SK-N-SH treated with all-trans-retinoic acid at 6 μM for 48 hours (cell line): ENCODE measurements at regions not wholly inside any gene's neighbourhood (a gene's known extent, or its start where the extent isn't known, plus 50 kb on each side); places are given as distances from the start of the nearest gene placed in this dataset.

Experiments
- ARNTL ChIP-seq: fragments of 450-650 bp; formaldehyde crosslinking; IDR thresholded peaks from 2 replicates; pipeline ENCODE4 v1.5.0; 2020; ENCODE audit warnings: low read depth, mild to moderate bottlenecking, moderate library complexity, borderline replicate concordance
- CREB5 ChIP-seq: fragments of 250-450 bp; sonication (Bioruptor Pico); IDR thresholded peaks from 2 replicates; pipeline ENCODE4 v1.5.1; 2020; ENCODE audit warnings: low read depth, mild to moderate bottlenecking, moderate library complexity
- CSDC2 ChIP-seq: fragments of 250-450 bp; sonication (Bioruptor Pico); IDR thresholded peaks from 2 replicates; pipeline ENCODE4 v1.5.0; 2020; ENCODE audit warnings: mild to moderate bottlenecking, moderate library complexity
- ESRRG ChIP-seq: fragments of 250-450 bp; sonication (Bioruptor Pico); IDR thresholded peaks from 2 replicates; pipeline ENCODE4 v1.6.1; 2021; ENCODE audit warnings: mild to moderate bottlenecking
- ISL1 ChIP-seq: fragments of 250-450 bp; sonication (Bioruptor Pico); IDR thresholded peaks from 2 replicates; pipeline ENCODE4 v2.1.2; 2022; ENCODE audit warnings: mild to moderate bottlenecking, moderate library complexity
- PATZ1 ChIP-seq: fragments of 250-450 bp; sonication (Bioruptor Pico); IDR thresholded peaks from 2 replicates; pipeline ENCODE4 v1.8.0; 2020; ENCODE audit warnings: mild to moderate bottlenecking, moderate library complexity, borderline replicate concordance
- PPARA ChIP-seq: fragments of 250-450 bp; sonication (Bioruptor Pico); IDR thresholded peaks from 2 replicates; pipeline ENCODE4 v1.5.0; 2020; ENCODE audit warnings: mild to moderate bottlenecking, borderline replicate concordance
- RARB ChIP-seq: fragments of 250-450 bp; sonication (Bioruptor Pico); IDR thresholded peaks from 2 replicates; pipeline ENCODE4 v1.8.0; 2021; ENCODE audit warnings: mild to moderate bottlenecking, moderate library complexity
- TCF4 ChIP-seq: fragments of 250-450 bp; sonication (Bioruptor Pico); IDR thresholded peaks from 2 replicates; pipeline ENCODE4 v1.8.0; 2021; ENCODE audit warnings: mild to moderate bottlenecking, moderate library complexity, borderline replicate concordance
- ZC3H10 ChIP-seq: fragments of 250-450 bp; sonication (Bioruptor Pico); IDR thresholded peaks from 2 replicates; pipeline ENCODE4 v1.5.1; 2021; ENCODE audit warnings: mild to moderate bottlenecking, moderate library complexity
- ZFP3 ChIP-seq: fragments of 250-450 bp; sonication (Bioruptor Pico); IDR thresholded peaks from 2 replicates; pipeline ENCODE4 v1.5.0; 2020; ENCODE audit warnings: mild to moderate bottlenecking, moderate library complexity
- TF ChIP-seq, protein P1 (sequence below): fragments of 250-450 bp; sonication (Bioruptor Pico); IDR thresholded peaks from 2 replicates; pipeline ENCODE4 v1.8.0; 2021; ENCODE audit warnings: low read depth, mild to moderate bottlenecking, moderate library complexity, borderline replicate concordance

DNA sequence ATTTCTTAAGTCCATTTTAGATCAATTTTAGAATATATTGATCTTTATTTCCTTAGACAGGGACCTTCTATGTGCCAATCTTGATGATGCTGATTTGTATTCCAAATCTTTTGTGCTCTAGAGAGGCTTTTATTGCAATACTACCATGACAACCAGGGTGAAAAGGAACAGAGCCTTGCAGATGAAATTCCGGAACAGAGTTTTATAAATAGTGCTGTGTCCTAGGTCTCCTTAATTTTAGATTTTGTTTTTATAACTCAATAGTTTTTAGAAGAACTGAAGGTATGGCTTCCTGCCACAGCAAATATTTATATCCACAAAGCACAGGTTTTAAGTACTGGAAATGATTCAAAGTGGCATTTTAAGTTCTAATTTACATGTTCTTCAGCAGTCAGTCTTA lies 160.2 kb downstream of the PMAIP1 start:
- TF ChIP-seq CREB5 (CRISPR knock-in tag) (no peak), ZC3H10 (no peak), ARNTL (CRISPR knock-in tag) (no peak), PATZ1 (CRISPR knock-in tag) (no peak), RARB (CRISPR knock-in tag) (no peak), ZFP3 (CRISPR knock-in tag) (no peak), ESRRG (CRISPR knock-in tag) (no peak), PPARA (no peak), CSDC2 (CRISPR knock-in tag) (no peak), ISL1 (CRISPR knock-in tag) (no peak), TCF4 (CRISPR knock-in tag) (no peak)
- TF ChIP-seq, protein P1, sequence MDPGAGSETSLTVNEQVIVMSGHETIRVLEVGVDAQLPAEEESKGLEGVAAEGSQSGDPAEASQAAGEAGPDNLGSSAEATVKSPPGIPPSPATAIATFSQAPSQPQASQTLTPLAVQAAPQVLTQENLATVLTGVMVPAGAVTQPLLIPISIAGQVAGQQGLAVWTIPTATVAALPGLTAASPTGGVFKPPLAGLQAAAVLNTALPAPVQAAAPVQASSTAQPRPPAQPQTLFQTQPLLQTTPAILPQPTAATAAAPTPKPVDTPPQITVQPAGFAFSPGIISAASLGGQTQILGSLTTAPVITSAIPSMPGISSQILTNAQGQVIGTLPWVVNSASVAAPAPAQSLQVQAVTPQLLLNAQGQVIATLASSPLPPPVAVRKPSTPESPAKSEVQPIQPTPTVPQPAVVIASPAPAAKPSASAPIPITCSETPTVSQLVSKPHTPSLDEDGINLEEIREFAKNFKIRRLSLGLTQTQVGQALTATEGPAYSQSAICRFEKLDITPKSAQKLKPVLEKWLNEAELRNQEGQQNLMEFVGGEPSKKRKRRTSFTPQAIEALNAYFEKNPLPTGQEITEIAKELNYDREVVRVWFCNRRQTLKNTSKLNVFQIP (CRISPR knock-in tag), result no peak
